ENCODE measurements at regions not wholly inside any gene's neighbourhood (a gene's known extent, or its start where the extent isn't known, plus 50 kb on each side); places are given as distances from the start of the nearest gene placed in this dataset.

DNA sequence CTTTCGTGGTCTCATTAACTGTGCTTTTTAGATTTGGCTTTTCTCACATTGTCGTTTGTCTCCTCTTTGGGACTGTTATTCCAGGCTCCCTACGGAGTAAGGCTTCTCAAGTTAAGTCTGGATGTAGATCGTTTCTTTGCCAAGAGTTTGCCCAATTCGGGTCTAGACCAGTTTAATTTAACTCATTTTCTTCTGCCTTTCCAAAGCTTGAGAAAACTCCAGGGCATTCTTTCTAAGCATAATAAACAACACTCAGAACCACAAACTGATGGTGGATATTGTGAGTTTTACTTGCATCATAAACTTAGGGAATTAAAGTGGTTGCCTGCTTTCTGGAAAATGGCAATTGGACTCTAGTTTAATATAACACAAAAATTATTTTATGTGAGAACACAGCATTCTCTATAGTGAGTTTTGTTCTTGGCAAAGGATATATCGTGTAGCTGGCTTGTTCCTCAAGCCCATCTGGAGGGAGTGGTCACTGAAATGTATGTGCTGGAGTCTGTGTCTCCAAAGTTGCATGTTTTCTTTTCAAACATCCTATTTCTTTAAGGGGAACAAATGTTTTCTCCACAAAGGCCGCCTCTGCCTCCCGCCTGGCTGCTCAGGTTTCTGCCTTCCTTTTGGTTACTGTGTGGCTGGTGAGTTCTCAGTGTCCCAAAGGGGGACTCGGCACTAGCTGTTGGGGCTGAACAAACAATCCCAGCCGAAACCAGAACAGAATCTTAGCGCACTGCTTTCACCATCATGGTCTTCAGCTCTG is 211.3 kb upstream of the FBN2 start:
- no peak for DNase-seq (ENCODE audit: low spot score)
- no peaks in the 10 kb centered on the region for H3K79me2 ChIP-seq (ENCODE audit: insufficient read depth, low read depth, low read length)
- ChIA-PET CTCF (ENCODE audit: unreplicated experiment) (no interaction called here), POLR2A (interaction anchor here (0.6 kb wide), 1 partner anchor 1181 kb away, joined by 4 read pairs; no protein-coding TSS in a partner anchor)
- H3K4me2 ChIP-seq (ENCODE audit: low read length): no peak overlapping the region
- H3K9me3 ChIP-seq (ENCODE audit: low read length): no peaks in the 10 kb centered on the region
- no peak overlapping the region for H2AFZ ChIP-seq (ENCODE audit: low read length)
- no peaks in the 10 kb centered on the region for H4K20me1 ChIP-seq (ENCODE audit: insufficient read depth, low read length)
- intact Hi-C loops (cut with micrococcal nuclease; ENCODE audit: unreplicated experiment): no loop called here
- H3K4me3 ChIP-seq (ENCODE audit: low read depth, low read length, poor library complexity, severe bottlenecking): no peak overlapping the region
- H3K9me2 ChIP-seq (ENCODE audit: insufficient read depth, low read length): no peaks in the 10 kb centered on the region
- BruUV-seq (replicated peaks): no TSS peak
- H3K27ac ChIP-seq (ENCODE audit: low read depth, low read length, poor library complexity, severe bottlenecking): no peak overlapping the region
- TF ChIP-seq EZH2phosphoT487 (IDR thresholded peaks at IDR 0.05; ENCODE audit: borderline replicate concordance, low read depth, low read length): no peak
- TF ChIP-seq CTCF (conservative IDR thresholded peaks at IDR 0.05; ENCODE audit: low read length): no peak
- H3K4me1 ChIP-seq (ENCODE audit: insufficient read depth, low read length, poor library complexity, severe bottlenecking): no peaks in the 10 kb centered on the region
- no peaks in the 10 kb centered on the region for H3K36me3 ChIP-seq (ENCODE audit: insufficient read depth, low read length)

- POLR2A ChIA-PET: no interaction called here
- Histone ChIP-seq H3K4me1 (ENCODE audit: insufficient read depth, low read length, poor library complexity, severe bottlenecking) (no peaks in the 10 kb centered on the region), H3K9me3 (ENCODE audit: low read length) (no peaks in the 10 kb centered on the region), H3K9me2 (ENCODE audit: insufficient read depth, low read length) (no peaks in the 10 kb centered on the region), H3K27ac (ENCODE audit: low read depth, low read length, poor library complexity, severe bottlenecking) (no peak overlapping the region), H3K36me3 (ENCODE audit: insufficient read depth, low read length) (no peaks in the 10 kb centered on the region), H3K4me3 (ENCODE audit: low read depth, low read length, poor library complexity, severe bottlenecking) (no peak overlapping the region), H4K20me1 (ENCODE audit: insufficient read depth, low read length) (no peaks in the 10 kb centered on the region), H3K79me2 (ENCODE audit: insufficient read depth, low read depth, low read length) (no peaks in the 10 kb centered on the region), H2AFZ (ENCODE audit: low read length) (no peak overlapping the region), H3K4me2 (ENCODE audit: low read length) (no peak overlapping the region)
- no peak for TF ChIP-seq EZH2phosphoT487 (IDR thresholded peaks at IDR 0.05; ENCODE audit: borderline replicate concordance, low read depth, low read length)
- no peak for TF ChIP-seq CTCF (conservative IDR thresholded peaks at IDR 0.05; ENCODE audit: low read length)
- intact Hi-C loops (cut with micrococcal nuclease; ENCODE audit: unreplicated experiment): no loop called here
- CTCF ChIA-PET (ENCODE audit: unreplicated experiment): no interaction called here
- DNase-seq (ENCODE audit: low spot score): no peak
- BruUV-seq (replicated peaks): no TSS peak
Observed at GRCh38 chr5:128750155-128750554, 212.1 kb upstream of the FBN2 start.

- TF ChIP-seq CTCF (conservative IDR thresholded peaks at IDR 0.05; ENCODE audit: low read length): no peak
- no peak for TF ChIP-seq EZH2phosphoT487 (IDR thresholded peaks at IDR 0.05; ENCODE audit: borderline replicate concordance, low read depth, low read length)
- POLR2A ChIA-PET: no interaction called here
- H3K9me2 ChIP-seq (ENCODE audit: insufficient read depth, low read length): no peaks in the 10 kb centered on the region
Observed at GRCh38 chr5:128757196-128757959, 207.9 kb upstream of the SLC27A6 start.

More at GRCh38 chr5:128757196-128757959, 207.9 kb upstream of the SLC27A6 start:
- no peaks in the 10 kb centered on the region for H3K4me1 ChIP-seq (ENCODE audit: insufficient read depth, low read length, poor library complexity, severe bottlenecking)
- H4K20me1 ChIP-seq (ENCODE audit: insufficient read depth, low read length): no peaks in the 10 kb centered on the region
- H3K27ac ChIP-seq (ENCODE audit: low read depth, low read length, poor library complexity, severe bottlenecking): no peak overlapping the region
- CTCF ChIA-PET (ENCODE audit: unreplicated experiment): no interaction called here
- intact Hi-C loops (cut with micrococcal nuclease; ENCODE audit: unreplicated experiment): no loop called here
- H3K4me2 ChIP-seq (ENCODE audit: low read length): no peak overlapping the region
- H2AFZ ChIP-seq (ENCODE audit: low read length): no peak overlapping the region
- no peak for DNase-seq (ENCODE audit: low spot score)
- no peaks in the 10 kb centered on the region for H3K9me3 ChIP-seq (ENCODE audit: low read length)
- no peaks in the 10 kb centered on the region for H3K36me3 ChIP-seq (ENCODE audit: insufficient read depth, low read length)
- H3K4me3 ChIP-seq (ENCODE audit: low read depth, low read length, poor library complexity, severe bottlenecking): no peak overlapping the region
- H3K79me2 ChIP-seq (ENCODE audit: insufficient read depth, low read depth, low read length): no peaks in the 10 kb centered on the region
- no TSS peak for BruUV-seq (replicated peaks)
